Hypothalamus (tissue), 51 donors: ENCODE measurements at regions not wholly inside any gene's neighbourhood (a gene's known extent, or its start where the extent isn't known, plus 50 kb on each side); places are given as distances from the start of the nearest gene placed in this dataset.

Experiments used
- DNase-seq, 51 donors: peaks; one replicate each; lab custom pipeline; 2025; lab: John Stamatoyannopoulos, UW

DNA sequence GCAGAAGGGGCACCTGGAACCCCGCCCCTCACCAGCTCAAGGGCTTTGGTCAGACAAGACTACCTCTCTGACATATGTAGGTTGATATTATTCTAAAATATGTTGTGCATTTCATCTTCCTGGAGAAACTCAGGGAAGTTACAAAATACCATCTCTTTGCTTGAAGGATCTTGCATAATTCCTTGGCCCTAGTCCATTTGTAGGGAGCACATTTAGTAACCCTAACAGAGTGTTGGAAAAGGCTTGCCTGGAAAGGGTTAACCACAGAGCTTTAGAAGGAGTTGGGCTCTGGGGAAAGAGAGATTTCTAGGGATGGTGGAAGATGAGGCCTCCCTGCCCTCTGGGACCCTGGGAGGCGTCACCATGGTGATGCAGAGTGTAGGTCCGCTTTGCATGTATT lies 143.0 kb upstream of the SLC1A4 start:
- no peak for DNase-seq

- no peak for DNase-seq
Observed at GRCh38 chr2:64847930-64848329, 141.3 kb upstream of the SLC1A4 start.

DNA sequence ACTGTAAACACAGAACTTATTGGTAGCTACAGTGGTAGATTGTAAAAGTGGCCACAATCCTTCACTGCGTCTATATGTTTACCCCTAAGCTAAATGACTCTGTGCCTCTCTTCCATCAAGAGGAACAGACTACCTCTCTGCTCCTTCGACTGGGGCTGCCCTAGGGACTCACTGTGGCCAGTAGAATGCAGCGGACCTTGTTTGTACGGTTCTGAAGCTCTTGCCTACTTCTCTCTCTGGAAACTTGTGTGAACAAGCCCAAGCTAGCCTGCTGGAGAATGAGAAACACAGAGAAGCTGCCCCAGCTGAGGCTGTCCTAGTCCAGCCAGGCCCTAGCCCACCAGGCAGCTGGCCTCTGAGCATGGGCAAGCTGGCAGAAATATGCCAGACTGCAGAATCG lies 140.8 kb upstream of the SLC1A4 start:
- no peak for DNase-seq

DNA sequence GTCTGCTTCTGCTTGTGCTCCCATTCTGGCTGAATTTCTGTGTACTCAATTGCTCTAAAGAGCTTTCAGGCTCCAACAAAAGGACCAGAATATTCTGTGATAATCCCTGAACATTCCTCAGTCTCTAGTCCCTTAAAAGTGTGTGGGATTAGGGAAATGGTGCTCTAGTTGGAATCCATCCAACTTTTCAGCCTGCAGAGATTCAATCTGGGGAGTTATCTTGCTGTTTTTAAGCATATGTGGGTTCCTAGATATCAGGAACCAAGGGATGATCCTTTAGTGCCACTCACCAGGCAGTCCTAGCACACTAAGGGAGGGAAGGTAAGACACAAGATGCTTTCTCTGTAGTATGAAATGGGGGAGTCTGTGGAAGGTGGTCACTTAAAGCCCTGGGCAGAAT lies 140.3 kb upstream of the SLC1A4 start:
- no peak for DNase-seq

GRCh38 chr2:64850642-64851041 lies 138.6 kb upstream of the SLC1A4 start:
- DNase-seq, result no peak

DNA sequence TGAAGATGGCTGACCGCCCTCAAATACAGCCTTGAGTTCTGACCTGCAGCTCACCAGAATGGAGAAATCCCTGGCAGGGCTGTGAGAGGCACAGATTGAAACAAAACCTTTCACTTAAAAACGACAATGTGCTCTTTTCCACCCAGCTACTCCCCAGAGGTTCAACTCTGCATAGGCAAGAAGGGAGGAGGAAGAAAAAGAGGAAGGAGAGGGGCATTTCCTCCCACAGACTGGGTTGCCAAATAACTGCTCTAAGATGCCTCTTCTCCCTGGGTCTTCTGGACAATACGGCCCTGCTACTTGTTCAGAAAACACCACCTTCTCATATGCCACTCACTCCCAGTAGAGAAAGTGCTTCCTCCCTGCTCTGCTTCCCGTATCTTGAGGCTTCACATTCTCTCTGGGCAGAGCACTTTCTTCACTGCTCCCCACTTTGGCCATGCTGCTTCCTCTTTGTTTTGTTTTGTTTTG lies 136.4 kb upstream of the SLC1A4 start:
- peak in 3 of 51 donors; percentile 4 to 15 (median 11) for DNase-seq

GRCh38 chr2:64853306-64853705 lies 135.9 kb upstream of the SLC1A4 start:
- DNase-seq, result no peak

- DNase-seq, result no peak
Observed at GRCh38 chr2:64853894-64854293, 135.3 kb upstream of the SLC1A4 start.

DNA sequence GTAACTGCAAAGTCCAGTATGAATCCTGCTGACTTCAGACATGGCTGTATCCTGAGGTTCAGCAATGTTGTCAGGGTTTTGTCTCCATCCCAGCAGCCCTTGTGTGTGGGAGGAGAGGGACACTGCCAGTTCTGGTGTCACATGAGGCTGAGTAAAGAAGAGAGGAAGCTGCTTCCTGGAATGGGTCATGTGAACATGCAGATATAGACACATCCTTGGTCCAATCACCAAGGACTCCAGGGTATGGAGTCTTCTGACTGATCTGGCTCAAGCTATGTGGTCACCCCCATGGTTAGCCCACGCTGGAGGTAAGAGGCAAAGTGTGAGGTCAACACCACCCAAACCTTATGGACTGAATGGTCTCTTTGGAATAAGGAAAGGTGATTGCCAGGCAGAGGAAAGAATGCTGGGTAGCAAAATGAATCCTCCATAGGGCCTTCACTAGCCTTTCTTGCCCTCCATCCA lies 134.4 kb upstream of the SLC1A4 start:
- DNase-seq, result peak in 6 of 51 donors; percentile 8 to 15 (median 10)

DNA sequence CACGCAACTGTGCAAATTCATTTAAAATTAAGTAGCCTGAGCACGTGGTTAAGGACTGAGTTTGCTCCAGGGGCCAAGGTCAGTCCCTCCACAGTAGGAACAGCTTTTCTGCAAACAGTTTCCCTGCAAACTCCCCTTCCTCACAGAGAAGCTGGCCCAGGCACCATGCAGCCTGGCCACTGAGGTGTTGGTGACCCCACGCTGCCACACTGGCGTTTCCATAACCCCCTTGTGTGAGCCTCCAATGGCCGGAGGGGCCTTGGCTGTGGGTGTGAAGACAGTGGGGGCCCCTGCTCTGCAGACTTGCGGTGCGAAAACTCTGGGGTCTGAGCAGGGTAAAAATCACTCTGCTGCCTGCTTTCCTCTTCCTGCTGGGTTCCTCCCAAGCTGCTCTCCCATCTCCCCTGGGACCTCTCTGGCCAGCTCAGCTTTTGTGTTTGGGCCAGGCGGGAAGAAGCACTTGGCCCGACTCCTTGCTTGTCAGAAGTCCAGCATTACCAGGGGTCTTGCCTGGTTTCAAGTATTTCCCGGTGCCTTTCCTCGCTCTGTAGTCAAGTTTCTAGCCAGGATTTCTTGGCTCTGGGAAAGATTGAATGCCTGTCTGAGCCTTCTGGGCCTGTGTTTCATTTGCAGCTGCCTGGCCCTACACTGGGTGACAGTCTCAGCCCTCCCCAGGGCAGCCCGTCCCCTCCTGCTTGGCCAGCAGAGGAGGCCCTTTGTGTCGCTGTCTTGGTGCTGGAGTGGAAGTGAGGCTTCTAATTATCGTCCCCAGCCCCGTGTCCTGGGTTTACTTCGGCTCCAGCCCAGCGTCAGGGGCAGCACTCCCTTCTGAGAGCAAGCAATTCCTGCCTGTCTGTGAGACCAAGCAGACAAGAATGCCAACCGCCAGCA lies 131.4 kb upstream of the SLC1A4 start:
- peak in 45 of 51 donors; percentile 26 to 83 (median 62) for DNase-seq

- peak in 10 of 51 donors; percentile 22 to 79 (median 44) for DNase-seq
Observed at GRCh38 chr2:64858541-64859311, 130.5 kb upstream of the SLC1A4 start.

DNA sequence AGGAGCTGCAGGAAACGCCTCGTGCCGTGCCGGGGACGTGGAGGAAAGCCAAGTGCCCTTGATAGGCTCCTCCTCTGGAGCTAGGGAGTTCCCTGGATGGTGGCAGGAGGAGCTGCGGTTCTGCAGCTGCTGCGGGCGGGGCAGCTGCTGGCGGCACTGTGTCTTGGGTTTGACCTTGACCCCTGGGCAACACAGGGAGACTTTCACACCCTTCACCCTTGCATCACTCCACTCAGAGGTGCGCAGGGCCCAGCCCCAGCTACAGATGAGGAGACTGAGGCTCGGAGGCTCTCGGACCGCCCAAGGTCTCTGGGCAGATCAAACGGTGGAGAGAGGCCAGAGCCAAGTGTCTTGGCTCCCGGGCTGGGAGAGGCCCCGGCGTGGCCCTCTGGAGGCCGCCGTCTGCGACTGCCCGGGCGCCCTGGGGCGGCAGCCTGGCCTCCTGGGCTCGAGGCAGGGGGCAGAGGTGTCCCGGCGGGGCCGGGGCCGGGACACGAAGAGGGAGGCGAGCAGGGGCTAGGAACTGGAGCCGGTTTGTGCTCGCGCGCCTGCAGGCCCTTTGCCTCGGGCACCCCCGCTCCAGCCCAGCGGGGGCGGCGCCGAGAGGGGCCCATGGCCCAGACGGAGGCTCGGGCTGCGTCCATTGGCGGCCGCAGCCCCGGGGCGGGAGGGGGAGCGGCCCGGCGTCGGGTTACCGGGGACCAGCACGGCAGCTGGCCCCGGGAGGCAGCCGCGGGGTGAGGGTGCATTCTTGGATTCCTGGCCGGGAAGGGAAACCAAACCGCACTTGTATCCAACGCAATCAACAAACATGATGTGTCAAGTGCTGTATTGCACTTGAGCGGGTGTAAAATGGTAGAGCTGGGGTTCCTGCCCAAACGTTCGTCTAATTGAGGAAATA lies 129.6 kb upstream of the SLC1A4 start:
- peak in 34 of 51 donors; percentile 5 to 60 (median 33) for DNase-seq

DNA sequence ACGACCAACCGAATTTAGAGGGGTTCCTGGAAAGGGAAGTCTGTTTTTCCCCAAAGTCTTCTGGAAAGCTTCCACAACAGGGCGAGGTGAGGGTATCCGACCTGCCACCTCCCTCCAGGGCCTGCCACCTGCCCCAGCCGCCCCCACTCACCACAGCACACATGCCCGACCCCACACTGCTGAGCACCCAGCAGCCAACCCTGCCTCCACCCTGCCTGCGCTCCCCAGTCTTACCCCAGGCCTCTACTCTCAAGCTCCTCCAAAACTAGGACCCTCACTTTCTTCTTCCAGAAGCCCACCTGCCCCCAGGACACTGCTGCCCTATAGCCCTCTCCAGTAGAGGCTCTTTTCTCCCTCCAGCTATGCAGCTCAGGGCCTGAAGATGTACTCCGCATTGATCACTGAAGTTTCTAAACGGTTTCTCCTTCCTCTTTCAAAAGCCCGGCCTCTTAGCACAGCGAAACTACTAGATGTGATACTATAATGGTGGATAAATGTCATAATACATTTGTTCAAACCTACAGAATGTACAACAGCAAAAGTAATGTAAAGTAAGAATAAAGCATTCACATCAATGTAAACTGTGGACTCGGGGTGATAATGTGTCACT lies 128.8 kb upstream of the SLC1A4 start:
- DNase-seq, result peak in 1 of 51 donors; percentile 5

DNA sequence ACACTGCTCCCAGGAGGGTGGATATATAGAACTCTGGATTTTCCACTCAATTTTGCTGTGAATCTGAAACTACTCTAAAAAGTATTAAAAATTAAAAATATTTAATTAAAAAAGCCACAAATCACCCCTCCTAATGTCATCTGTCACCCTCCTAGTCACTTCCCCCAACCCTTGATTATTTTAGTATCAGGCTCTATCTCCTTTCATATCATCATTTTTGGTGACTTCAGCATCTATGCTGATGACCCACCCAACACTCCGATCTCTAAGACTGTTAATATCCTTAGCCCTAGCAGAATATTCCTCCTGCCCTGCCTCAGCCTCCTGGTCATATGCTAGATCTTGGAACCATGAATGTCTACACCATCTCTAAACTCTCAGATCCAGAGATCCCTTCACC lies 128.3 kb upstream of the SLC1A4 start:
- no peak for DNase-seq

- DNase-seq, result no peak
Observed at GRCh38 chr2:64861452-64862397, 127.5 kb upstream of the SLC1A4 start.

DNA sequence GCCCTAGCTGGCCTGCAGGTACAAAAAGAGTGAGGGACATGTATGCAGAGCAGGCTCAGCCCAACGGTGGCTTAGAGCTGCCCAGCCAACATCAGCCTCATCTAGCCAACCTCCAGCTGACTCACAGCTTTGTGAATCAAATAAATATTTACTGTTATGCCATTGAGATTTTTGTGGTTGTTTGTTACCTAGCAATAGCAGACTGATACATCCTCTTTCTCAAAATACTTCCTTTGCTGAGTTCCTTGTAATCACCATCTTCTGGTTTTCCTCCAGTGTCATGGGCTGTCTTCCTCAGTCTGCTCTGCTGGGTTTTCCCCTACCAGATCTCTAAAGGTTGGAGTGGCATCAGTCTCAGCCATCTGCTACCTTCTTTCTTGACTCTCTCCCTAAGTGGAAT lies 126.6 kb upstream of the SLC1A4 start:
- DNase-seq, result no peak

- no peak for DNase-seq
Observed at GRCh38 chr2:64863097-64863820, 125.9 kb upstream of the SLC1A4 start.
